NCI-H774 (cell line): ENCODE measurements at regions not wholly inside any gene's neighbourhood (a gene's known extent, or its start where the extent isn't known, plus 50 kb on each side); places are given as distances from the start of the nearest gene placed in this dataset.

ENCODE experiments used
- DNase-seq: peaks from one replicate; lab custom pipeline; 2025; lab: John Stamatoyannopoulos, UW

DNA sequence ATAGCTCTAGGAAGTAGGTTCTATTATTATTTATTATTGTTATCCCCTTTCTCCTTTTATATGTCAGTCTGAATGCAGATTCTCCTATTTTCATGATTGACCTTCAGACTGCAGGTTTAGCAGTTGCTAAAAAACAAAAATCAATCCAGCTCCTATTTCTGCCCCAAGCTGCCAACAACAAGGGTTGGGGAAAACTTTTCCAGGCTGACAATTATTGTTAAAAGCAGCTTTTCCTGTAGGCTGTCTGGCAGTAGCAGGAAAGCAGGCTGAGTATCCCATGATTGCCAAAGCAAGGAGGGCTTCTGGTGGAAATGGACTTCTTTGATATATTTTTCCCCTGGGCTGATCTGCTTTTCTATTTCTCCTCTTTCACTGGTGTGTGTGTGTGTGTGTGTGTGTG, 78.0 kb upstream of the CTLA4 start:
- DNase-seq: no peak

DNA sequence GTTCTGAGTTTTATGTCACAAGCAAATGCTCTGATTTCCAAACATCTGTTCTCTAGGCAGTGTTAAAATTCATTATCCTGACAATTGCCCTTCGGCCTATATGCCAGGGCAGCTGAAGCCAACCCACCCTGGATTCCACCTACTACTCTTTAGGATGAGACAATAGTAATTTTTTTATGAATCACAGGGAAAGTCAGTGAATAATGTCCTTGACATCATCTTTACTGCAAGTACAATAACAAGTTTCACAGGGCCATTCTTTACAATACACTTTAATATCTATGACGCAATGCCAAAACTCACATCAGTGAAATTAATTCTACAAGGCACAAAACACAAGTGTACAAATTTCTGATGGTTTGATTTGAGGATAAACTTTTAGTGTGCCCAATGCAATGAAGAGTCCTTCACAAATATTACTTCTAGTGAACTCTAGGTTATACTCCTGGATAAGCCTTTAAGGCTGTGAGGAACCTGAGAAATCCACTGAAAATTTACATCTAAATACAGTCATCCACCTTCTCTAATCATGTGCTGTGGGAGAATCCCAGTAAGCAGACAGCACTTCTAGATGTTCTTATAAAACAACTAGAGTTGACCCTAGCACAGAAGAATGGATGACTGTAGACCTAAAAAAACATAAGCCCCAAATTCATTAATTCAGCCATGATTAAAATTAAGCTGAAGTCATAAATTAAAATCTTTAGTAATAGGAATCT, 77.3 kb upstream of the CTLA4 start:
- no peak for DNase-seq

DNA sequence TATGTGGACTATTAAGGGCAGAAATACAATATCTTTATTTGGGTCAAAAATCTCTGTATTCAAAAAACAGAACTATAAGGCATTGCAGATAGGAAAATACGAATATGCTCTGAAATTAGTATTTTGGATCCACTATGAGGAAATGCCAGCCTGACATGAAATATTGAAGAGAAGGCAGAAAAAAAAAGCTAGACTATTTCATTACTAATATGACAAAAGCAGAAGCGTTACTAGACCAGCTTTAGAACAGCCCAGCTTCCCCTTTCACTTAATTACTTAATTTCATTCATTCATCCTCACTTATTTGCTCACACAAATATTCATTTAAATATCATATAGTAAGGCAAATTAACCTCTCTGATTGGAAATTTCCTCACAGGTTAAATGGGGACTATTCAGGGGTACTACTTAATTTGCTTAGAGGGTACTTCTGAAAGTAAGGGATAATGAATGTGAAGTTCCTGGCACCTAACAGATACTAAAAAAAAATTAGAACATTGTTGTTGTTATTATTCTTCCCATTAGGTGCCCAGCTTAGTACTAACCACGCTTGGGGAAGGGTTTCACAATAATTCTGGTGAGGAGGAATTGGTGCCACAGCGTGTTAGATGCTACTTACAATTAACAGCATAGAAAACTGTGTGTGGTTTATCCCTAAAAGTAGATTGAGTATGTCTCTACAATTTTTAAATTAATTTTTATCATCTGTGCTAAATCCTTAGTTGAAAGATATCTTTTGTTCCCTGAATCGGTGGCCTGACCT, 71.1 kb upstream of the CTLA4 start:
- DNase-seq: no peak

DNA sequence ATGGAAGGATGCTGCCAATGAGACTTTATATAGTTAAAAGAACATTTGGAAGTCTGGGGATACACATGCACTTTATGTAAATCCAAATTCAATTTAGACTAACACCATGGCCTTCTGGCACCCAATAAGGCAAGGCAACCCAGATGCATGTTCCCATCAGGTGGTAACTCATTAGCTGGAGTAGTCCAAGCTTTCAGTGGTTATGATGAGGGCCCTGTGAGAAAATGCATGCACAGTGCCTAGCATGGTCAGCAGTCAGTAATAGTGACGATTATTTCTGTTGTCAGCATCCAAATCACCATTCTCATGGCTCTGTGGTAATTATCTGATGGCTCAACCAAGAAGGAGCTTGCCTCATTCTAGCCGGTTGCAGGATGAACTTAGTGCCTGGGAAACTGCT, 70.3 kb upstream of the CTLA4 start:
- no peak for DNase-seq

DNA sequence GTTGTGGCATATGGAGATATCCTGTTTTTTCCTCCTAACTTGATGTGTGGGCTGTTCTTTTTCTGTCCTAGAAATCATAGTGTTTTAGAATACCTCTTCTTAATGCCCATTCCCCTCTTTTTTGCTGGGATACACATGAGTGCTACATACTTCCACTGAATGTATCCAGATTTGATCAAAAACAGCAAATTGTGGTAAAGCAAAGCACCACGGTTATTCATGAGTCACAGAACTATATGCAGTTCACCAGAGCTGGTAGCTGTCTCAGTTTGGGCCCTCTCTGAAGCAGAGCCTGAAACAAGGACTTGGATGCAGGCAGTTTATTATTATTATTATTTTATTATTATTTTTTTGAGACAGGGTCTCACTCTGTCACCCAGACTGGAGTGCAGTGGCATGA, 69.9 kb upstream of the CTLA4 start:
- DNase-seq: no peak

DNA sequence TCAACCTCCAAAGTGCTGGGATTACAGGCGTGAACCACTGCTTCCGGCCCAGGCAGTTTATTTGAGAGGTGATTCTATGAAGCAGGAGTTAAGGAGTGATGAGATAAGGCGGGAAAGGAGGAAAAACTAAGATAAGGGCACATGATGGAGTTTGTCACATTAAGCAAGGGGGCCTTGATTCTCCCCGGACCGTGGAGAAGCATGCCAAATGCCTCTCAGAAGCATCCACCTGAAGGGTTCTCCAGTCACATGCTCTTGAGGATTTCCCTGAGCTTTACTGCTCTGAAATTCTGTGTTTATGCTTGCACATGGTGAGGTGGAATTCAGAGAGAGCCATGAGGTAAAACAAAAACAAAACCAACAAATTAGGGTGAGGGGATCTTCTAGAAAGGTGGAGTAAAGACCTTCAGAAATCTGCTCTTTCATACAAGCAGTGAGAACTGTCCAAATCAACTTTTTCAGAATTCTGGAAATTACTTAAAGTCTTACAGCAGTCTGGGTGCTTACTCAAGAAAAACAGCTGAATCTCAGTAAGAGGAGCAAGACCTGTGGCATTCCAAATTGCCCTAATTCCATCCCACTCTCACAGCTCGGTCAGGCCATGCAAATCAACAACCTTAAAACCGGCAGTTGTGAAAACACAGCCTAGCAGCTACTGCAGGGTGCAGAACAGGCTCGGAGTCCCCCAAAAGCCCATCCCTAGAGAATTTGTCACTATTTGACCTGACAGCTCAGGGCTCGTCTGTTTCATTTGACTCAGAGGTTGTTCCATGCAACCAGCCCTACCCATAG, 69.1 kb upstream of the CTLA4 start:
- no peak for DNase-seq

DNA sequence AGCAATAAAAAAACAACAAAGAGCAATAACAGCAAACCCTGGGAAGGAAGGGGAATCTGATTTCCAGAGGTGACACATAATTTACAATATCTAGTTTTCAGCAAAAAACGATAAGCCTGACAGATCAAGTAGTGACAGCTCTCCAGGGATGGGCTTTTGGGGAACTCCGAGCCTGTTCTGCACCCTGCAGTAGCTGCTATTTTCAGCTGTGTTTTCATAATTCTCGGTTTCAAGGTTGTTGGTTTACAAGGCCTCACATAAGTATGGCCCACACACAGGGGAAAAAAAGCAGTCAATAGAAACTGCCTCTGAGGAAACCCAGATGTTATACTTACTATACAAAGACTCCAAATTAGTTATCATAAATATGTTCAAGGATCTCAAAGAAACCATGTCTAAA, 67.7 kb upstream of the CTLA4 start:
- no peak for DNase-seq

DNA sequence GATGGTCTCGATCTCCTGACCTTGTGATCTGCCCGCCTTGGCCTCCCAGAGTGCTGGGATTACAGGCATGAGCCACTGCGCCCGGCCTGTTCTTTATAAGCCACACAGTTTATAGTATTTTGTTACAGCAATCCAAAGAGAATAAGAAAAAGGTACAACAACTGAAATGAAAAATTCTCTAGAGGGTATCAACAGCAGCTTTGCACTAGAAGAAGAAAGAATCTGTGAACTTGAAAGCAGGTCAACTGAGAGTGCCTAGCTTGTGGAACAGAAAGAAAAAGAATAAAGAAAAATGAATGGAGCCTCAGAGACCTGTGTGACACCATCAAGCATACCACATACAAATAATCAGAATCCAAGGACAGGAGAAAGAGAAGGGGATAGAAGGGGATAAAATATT, 66.8 kb upstream of the CTLA4 start:
- DNase-seq: no peak

DNA sequence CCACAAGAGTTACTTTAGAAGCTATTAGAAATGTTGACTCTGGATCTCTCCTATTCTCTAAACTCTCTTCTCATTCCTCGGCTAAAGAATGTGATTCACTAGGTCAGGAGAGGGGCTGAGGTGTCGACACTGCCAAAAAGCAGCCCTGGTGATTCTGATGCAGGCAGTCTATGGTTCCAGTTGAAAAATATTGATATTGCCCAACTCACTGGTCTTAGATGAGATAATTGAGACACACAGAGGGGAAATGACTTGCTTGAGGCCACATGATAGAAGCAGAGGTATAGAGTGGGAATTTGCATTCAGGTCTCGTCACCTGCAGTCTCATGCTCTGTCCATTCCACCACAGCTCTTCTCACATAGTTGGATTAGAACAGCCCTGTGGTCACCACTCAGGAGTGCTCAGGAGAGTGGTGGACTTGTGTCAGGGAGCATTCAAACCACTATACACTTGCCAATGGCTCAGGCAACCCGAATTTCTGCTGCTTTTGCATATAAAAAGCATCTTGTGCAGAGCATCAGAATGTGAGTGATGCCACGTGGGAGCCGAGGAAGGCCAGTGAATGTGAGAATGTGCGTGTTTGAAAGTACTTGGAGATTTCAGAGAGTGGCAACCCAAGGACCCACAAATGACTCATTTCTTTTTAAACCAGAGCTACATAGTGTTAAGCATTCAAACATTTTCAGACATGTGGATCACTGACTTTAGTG, 65.1 kb upstream of the CTLA4 start:
- DNase-seq: no peak

DNA sequence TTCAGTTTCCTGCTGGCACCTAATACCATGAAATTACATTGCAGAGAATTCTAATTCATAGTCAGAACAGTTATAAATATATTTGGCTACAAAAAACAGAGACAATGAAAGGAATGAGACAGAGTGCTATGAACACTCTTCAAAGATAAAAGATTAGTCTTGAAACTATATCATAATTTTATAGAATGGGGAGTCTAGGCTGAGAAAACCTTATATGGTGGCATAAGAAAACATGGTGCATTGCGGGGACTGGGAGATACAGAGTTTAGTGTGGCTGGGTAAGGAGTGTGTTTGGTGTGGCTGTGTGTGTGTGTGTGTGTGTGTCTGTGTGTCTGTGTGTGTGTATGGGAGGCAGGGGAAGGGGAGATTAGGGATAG, 64.5 kb upstream of the CTLA4 start:
- no peak for DNase-seq

DNA sequence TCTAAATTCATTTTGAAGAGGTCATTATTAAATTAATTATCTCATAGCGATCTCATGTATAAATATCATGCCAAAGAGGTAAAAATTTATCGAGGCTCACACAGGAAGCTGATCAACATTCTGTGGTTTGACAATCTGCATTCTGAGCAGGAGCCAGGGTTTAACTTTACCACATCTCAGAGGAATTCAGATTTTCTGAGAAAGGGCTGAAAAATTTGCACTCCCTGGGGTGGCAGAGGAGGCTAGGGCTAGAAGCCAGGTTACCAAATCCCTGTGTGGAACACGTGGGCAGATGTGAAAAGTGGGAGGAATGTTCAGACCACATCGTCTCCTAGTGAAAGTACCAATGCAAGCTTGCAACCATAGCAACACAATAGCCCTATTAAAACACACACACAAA, 63.5 kb upstream of the CTLA4 start:
- DNase-seq: no peak

DNA sequence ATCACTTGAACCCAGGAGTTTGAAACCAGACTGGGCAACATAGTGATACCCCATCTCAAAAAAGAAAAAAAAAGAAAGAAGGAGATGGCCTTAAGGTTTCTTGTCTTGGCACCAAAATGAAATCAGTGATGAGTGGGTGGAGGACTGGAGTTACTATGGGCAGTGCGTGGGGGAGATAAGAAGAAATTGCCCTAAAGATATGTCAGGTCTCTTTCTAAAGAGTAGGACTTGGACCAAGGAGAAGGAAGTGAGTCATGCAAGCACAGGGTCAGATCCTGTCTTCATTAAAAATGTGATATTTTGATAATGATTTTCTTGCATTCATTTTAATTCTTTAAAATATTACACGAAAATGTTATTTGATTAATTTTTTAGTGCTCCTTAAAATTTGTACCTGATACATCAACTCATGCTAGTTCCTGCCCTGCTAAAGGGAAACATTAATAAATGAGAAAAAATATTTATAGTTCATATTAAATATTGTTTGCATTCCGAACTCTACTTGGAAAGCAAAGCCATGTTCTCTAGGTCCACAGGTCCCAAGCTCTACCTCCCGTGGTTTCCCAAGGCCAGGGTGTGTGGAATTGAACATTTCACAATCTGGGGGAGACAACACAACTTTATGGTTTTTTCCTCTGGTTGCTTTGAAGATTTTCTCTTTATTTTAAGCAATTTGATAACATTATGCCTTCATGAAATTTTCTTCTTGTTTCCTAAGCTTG, 62.6 kb upstream of the CTLA4 start:
- no peak for DNase-seq

DNA sequence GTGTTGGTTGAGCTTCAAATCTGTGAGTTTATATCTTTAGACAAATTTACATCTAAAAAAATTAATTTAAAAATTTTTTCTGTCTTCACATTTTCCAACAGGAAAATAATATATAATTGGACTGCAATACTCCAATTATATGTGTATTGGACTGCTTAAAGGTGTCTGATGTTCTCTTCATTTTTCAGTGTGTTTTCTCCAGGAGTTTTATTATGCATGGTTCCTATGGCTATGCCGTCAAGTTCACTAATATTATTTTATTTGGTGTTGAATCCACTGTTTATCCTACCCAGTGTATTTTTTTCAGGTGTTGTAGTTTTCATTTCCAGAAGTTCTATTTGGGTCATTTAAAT, 62.1 kb upstream of the CTLA4 start:
- DNase-seq: no peak

DNA sequence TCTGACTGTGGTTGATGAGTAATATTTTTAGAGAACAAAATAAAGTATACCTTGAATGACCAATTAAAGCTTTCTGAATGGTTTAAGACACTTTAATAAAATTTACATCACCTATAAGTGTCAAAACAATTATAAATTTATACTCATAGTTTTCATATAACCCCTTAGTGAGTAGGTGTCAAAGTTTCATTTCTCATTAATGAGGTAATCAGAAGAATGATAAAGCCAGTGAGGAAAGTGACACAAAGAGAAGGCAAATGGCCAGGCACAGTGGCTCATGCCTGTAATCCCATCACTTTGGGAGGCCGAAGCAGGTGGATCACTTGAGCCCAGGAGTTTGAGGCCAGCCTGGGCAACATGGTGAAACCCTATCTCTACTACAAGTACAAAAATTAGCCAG, 60.8 kb upstream of the CTLA4 start:
- DNase-seq: no peak

DNA sequence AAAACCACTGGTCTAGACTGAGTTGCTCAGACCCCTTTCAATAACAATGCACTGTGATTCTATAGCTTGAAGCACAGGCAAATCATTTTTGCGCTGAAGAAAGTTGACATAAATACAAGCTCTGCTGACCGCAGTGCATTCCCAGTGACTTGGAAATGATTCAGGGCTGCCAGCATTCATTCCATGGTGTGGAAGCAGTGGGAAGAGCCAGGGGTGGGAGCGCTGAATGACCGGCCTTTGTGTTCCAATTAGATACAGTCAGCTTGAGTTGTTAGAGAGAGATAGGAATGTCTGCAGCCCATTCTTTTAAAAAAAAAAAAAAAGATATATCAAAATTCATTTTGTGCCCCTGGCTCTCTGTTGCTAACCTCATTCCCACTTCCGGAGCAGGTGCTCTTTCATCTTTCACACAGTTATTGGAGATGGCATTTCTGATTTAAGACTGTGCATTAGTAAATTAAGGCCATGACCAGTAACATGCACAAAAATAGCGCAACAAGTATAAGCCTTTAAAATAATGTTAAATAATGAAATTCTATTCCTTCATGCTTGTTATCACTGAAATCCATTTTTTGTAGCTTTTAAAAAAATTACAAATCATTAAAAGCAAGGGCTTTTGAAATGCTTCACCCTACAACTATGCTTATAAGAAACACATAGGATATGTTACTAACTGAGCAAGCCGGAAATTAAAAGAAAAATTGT, 59.4 kb upstream of the CTLA4 start:
- no peak for DNase-seq

DNA sequence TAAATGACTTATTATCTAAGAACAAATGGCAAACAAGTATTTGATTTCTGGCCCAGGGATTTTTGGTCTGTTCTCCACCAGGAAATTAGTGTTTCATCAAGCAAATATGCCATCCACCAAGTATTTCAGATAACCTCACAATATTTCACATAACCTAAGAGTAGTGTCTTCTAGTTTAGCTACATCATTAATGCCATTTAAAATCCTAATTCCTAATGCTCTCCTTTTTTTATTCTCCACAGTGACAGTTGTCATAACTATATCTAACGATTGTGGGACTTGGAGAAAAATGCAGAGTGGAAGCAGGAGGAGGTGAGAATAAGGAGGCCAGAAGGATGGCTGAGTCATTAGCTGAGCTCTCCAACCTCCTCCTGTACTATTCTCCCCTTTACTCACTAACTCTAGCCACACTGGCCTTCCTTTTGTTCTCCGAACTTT, 58.5 kb upstream of the CTLA4 start:
- no peak for DNase-seq

DNA sequence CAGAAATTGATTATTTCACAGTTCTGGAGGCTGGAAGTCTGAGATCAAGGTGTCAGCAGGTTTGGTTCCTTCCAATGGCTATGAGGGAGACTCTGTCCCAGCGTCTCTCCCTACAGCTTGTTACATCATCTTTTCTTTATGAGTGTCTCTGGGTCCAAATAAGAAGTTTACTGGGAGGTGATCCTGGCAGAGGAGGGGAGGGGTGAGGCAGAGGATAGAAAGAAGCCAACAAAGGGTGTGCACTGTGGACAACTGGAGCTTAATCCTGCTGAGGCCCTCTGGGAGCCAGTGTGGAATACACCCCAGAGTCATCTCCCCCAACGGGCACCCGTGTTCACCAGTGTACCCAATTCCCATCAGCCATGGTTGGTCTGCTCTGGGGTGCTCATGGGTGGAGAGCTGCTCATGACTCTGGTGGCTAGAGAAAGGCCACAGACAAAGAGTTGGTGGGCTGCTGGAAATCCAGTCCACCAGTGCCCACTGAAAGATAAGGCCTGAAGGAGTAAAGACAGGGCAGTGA, 57.5 kb upstream of the CTLA4 start:
- no peak for DNase-seq

DNA sequence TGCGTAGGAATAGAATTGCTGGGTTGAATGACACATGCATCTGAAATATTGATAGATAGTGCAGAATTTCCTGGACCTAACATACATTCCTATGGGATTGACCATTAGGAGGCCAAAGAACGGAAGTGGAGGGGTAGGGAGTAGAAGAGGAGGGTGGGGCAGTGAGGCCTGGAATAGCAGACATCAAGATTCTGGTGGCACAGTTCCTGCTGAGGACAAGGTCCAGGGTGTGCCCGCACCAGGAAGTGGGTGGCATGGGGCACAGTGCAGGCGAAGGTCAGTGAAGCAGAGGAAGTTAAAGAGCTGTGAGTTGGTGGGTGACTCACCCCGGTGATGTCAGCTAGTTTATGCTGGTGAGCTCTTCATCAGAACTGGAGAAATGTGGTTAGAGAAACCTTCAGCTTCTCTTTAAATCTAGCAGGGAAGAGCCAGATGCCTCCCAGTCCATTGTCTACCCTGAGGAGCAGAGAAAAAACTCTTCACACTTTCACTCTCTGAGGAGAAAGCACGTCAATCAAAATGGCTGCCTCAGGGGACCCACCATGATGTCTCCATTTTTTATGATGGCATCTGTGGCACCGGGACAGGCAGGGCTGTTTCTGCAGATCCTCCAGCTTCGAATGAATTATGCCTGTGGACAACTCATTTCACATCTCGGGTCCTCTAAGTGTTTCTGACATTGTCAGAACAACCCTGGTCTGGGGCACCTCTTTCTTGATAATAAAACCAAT, 55.9 kb upstream of the CTLA4 start:
- no peak for DNase-seq

DNA sequence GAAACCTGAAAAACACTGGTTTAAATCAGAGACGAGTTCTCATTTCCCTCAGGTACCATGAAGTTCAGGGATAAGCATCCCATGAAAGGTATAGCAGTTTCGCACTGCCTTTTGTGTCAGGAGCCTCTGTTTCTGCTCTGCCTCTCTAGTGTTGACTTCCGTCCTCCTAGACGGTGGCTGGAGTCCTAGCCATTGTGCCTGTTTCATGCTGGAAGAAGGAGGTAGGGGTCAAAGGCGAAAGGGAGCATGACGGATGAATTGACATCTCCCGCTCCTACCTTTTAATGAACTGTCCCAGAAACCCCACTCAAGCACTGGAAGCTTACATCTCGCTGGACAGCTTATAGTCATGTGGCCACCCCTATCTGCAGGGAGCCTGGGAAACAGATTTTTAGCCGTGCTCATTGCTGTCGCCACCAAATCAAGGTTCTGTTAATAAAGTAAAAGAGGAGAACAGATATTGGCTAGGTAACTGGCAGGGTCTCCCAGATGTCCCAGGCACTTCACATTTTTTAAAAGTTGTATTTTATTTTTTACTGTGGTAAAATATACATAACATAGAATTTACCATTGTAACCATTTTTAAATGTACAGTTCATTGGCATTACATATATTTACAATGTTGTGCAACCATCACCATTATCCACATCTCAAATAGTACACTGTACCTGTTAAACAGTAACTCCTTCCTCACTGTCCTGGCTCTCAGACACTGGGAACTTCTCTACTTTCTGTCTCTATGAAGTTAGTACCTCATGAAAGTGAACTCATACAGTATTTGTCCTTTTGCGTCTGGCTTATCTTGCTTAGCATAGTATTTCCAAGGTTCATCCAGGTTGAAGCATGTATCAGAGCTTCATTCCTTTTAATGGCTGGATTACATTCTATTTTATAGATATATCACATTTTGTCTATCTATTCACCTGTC, 55.0 kb upstream of the CTLA4 start:
- no peak for DNase-seq
